Gastrocnemius medialis (tissue), 4 donors: ENCODE measurements at regions not wholly inside any gene's neighbourhood (a gene's known extent, or its start where the extent isn't known, plus 50 kb on each side); places are given as distances from the start of the nearest gene placed in this dataset.

ENCODE experiments used
- ATAC-seq, 2 donors: fragments of 150-250 bp; one replicate each; pipeline ENCODE4 v1.9.1; 2016
- DNase-seq, 2 donors: peaks; one replicate each; pipeline ENCODE4 v3.0.0-alpha.2; 2019
- H3K27ac ChIP-seq, 4 donors: fragments of 200-600 bp; sonication (generic); 1 replicate in 1 of 4; 2 replicates in 3 of 4; pipeline ENCODE4 v1.5.1; 2016 to 2018; ENCODE audit warnings: mild to moderate bottlenecking in 2 of 4, moderate library complexity in 1 of 4
- H3K27me3 ChIP-seq, 3 donors: fragments of 200-600 bp; sonication (generic) in 2 of 3; 1 replicate in 1 of 3; 2 replicates in 2 of 3; pipeline versions ENCODE4 v1.5.1 to v1.6.0; 2016 to 2019; ENCODE audit warnings: mild to moderate bottlenecking in 1 of 3, moderate library complexity in 1 of 3
- H3K36me3 ChIP-seq, 2 donors: fragments of 200-600 bp; sonication (generic) in 1 of 2; one replicate each; pipeline ENCODE4 v1.5.1; 2017 to 2018
- H3K4me1 ChIP-seq, 2 donors: fragments of 200-600 bp; sonication (generic) in 1 of 2; one replicate each; pipeline ENCODE4 v1.5.1; 2016 to 2017; ENCODE audit warnings: mild to moderate bottlenecking in 2 of 2
- H3K4me3 ChIP-seq, 4 donors: fragments of 200-600 bp; sonication (generic) in 3 of 4; 1 replicate in 1 of 4; 2 replicates in 3 of 4; pipeline ENCODE4 v1.5.1; 2016 to 2019; ENCODE audit warnings: mild to moderate bottlenecking in 2 of 4
- H3K9me3 ChIP-seq, 3 donors: fragments of 200-600 bp; sonication (generic) in 2 of 3; 1 replicate in 1 of 3; 2 replicates in 2 of 3; pipeline ENCODE4 v1.5.1; 2016 to 2019
- POLR2A ChIP-seq, 2 donors: fragments of 450-650 bp; IDR thresholded peaks; one replicate each; pipeline ENCODE4 v1.6.1; 2017; ENCODE audit warnings: antibody characterized with exemption in 2 of 2, mild to moderate bottlenecking in 2 of 2, moderate library complexity in 2 of 2
- in situ Hi-C, 4 donors: fragments of 200-750 bp; cut with MboI; loops; one replicate each; pipeline versions ENCODE4 v1.15.0 to v1.8.0; 2017; ENCODE audit warnings: low sequenced_read_pairs in 4 of 4
- intact Hi-C: fragments of 100-400 bp; cut with DNase I; formaldehyde crosslinking; loops from one replicate; pipeline ENCODE4 v1.15.1; 2023; ENCODE audit warnings: low total_unique reads
- TF ChIP-seq, protein P1 (sequence below), 5 experiments: fragments of 450-650 bp in 3 of 5; fragments of 200-600 bp in 2 of 5; sonication (generic) in 2 of 5; IDR thresholded peaks in 4 of 5; conservative IDR thresholded peaks in 1 of 5; 1 replicate in 4 of 5; 2 replicates in 1 of 5; pipeline ENCODE4 v1.5.1; 2016 to 2019; ENCODE audit warnings: antibody characterized with exemption in 5 of 5, mild to moderate bottlenecking in 3 of 5, moderate library complexity in 3 of 5

DNA sequence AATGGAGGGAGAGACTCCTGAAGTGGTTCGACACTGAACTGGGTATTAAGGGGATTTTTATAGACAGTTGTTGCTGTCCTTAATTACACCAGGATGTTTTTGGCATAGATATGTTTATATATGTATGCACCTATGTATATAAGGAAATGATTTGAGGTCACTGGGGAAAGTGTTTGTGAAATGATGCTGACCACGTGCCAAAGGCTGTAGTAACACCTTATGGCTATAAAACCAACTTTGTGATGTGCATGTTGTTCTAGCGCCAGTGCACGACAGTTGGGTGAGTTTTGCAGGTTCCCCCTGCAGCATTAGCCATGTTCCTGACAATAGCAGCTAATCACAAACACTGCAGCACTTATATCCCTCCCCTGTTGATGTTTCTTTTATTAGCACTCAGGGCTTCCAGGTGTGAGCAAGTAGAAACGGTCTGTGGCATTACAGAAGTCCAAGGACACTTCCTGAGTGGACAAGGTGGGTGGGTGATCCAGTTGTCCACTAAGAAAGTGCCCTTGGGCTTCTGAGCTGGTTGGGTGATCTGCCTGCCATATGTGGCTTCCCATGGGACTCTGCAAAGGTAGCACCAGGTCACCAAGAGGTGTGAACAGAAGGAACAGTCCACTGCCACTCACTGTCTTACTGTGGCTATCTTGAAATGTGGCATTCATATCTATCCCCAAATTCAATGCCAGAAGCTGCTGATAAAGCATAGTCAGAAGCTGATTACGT is 63.0 kb upstream of the RBM24 start:
- intact Hi-C loops = no loop called here
- ATAC-seq (no peak), DNase-seq (no peak)
- TF ChIP-seq POLR2A (IDR thresholded peaks at IDR 0.05) = no peak
- TF ChIP-seq, protein P1, sequence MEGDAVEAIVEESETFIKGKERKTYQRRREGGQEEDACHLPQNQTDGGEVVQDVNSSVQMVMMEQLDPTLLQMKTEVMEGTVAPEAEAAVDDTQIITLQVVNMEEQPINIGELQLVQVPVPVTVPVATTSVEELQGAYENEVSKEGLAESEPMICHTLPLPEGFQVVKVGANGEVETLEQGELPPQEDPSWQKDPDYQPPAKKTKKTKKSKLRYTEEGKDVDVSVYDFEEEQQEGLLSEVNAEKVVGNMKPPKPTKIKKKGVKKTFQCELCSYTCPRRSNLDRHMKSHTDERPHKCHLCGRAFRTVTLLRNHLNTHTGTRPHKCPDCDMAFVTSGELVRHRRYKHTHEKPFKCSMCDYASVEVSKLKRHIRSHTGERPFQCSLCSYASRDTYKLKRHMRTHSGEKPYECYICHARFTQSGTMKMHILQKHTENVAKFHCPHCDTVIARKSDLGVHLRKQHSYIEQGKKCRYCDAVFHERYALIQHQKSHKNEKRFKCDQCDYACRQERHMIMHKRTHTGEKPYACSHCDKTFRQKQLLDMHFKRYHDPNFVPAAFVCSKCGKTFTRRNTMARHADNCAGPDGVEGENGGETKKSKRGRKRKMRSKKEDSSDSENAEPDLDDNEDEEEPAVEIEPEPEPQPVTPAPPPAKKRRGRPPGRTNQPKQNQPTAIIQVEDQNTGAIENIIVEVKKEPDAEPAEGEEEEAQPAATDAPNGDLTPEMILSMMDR (IDR thresholded peaks at IDR 0.05 in 4 of 5, conservative IDR thresholded peaks at IDR 0.05 in 1 of 5) = no peak
- Histone ChIP-seq H3K27ac (no peak overlapping the region), H3K9me3 (no peaks in the 10 kb centered on the region), H3K4me3 (no peak overlapping the region), H3K4me1 (peaks cover 7 to 9% of the 10 kb centered on the region in 2 donors), H3K27me3 (no peaks in the 10 kb centered on the region), H3K36me3 (no peaks in the 10 kb centered on the region)
- in situ Hi-C loops = no loop called here

DNA sequence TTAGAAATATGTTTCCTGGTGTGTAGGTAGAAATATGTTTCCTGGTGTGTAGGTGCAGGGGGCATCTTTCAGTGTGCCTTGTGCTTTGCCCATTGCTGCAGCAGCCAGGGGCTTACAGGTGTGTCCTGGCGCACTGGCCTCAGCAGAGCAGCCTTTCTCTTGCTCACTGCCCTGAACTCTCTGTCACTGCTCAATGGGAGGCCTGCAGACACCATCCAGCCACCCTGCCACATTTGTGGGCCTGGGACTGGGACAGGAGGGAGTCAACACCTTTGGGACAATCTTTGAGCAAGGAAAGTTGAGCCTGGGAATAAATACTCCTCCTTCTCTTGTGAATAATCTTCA is 62.4 kb upstream of the RBM24 start:
- ATAC-seq (no peak), DNase-seq (no peak)
- H3K36me3 ChIP-seq = no peaks in the 10 kb centered on the region
- H3K4me1 ChIP-seq = peaks cover 4 to 5% of the 10 kb centered on the region in 2 donors
- intact Hi-C loops (no loop called here), in situ Hi-C loops (no loop called here)
- no peak overlapping the region for H3K27ac ChIP-seq
- H3K4me3 ChIP-seq = no peak overlapping the region
- H3K9me3 ChIP-seq = no peaks in the 10 kb centered on the region
- TF ChIP-seq POLR2A (IDR thresholded peaks at IDR 0.05) = no peak
- TF ChIP-seq, protein P1 (IDR thresholded peaks at IDR 0.05 in 4 of 5, conservative IDR thresholded peaks at IDR 0.05 in 1 of 5) = no peak
- no peaks in the 10 kb centered on the region for H3K27me3 ChIP-seq

DNA sequence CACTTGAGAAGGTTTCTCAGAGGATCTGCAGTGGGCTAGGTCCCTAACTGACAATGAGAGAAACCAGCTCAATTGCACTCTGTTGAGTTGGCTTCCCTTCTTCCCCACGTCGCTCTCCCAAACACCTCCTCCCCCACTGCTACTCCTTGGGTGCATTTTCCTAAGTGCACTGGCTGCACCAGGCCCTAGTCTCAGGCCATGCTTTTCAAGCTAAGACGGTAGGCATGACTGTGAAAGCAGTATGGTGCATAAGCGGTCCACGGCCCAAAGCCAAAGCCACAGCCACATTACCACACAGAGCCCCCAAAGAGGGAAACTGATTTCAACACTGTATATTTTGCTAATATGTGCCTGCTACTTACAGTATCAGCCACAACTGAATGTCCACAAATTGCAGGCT is 62.1 kb upstream of the RBM24 start:
- intact Hi-C loops (no loop called here), in situ Hi-C loops (no loop called here)
- H3K27ac ChIP-seq = no peak overlapping the region
- DNase-seq (no peak), ATAC-seq (no peak)
- H3K9me3 ChIP-seq = no peaks in the 10 kb centered on the region
- no peaks in the 10 kb centered on the region for H3K27me3 ChIP-seq
- TF ChIP-seq, protein P1 (IDR thresholded peaks at IDR 0.05 in 4 of 5, conservative IDR thresholded peaks at IDR 0.05 in 1 of 5) = no peak
- no peak for TF ChIP-seq POLR2A (IDR thresholded peaks at IDR 0.05)
- H3K36me3 ChIP-seq = no peaks in the 10 kb centered on the region
- no peak overlapping the region for H3K4me3 ChIP-seq
- peaks cover under 1% of the 10 kb centered on the region in 2 donors for H3K4me1 ChIP-seq

DNA sequence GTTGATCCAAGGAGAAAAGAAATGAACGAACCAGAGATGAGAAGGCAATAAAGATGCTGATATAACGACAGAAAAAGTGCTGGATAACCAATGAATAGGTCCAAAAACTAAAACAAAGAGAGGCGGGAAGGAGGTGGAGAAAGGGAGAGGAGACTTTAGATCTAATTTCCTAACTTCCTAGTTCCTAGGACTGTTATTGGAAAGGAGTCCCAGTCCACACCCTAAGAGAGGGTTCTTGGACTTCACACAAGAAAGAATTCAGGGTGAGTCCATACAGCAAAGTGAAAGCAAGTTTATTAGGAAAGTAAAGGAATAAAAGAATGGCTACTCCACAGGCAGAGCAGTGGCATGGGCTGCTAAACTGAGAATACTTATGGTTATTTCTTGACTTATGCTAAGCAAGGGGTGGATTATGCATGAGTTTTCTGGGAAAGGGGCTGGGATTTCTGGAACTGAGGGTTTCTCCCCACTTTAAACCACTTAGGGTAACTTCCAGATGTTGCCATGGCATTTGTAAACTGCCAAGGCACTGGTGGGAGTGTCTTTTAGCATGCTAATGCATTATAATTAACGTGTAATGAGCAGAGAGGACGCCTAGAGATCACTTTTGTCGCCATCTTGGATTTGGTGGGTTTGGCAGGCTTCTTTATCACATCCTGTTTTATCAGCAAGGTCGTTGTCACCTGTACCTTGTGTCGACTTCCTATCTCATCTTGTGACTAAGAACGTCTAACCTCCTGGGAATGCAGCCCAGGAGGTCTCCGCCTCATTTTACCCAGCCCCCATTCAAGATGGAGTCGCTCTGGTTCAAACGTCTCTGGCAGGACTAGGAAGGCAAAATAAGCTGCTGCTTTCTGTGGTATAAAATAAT is 60.9 kb upstream of the RBM24 start:
- H3K4me3 ChIP-seq = no peak overlapping the region
- H3K9me3 ChIP-seq = no peaks in the 10 kb centered on the region
- no peak overlapping the region for H3K27ac ChIP-seq
- ATAC-seq (no peak), DNase-seq (no peak)
- no peaks in the 10 kb centered on the region for H3K27me3 ChIP-seq
- intact Hi-C loops (no loop called here), in situ Hi-C loops (no loop called here)
- H3K36me3 ChIP-seq = no peaks in the 10 kb centered on the region
- no peaks in the 10 kb centered on the region for H3K4me1 ChIP-seq
- no peak for TF ChIP-seq POLR2A (IDR thresholded peaks at IDR 0.05)
- TF ChIP-seq, protein P1 (IDR thresholded peaks at IDR 0.05 in 4 of 5, conservative IDR thresholded peaks at IDR 0.05 in 1 of 5) = no peak
